GM23338 (cell line): ENCODE measurements at regions not wholly inside any gene's neighbourhood (a gene's known extent, or its start where the extent isn't known, plus 50 kb on each side); places are given as distances from the start of the nearest gene placed in this dataset.

ENCODE experiments used
- ATAC-seq: fragments of 200-7000 bp; cut with Tn5 transposase; 3 replicates; pipeline ENCODE4 v1.9.1; 2020
- DNase-seq: peaks from one replicate; pipeline ENCODE4 v3.0.0-alpha.2; 2015; ENCODE audit warnings: low spot score
- H2AFZ ChIP-seq: fragments of 200-600 bp; sonication (generic); 2 replicates; pipeline ENCODE4 v1.8.0; 2016; ENCODE audit warnings: antibody characterized with exemption, mild to moderate bottlenecking, moderate library complexity
- H3F3A ChIP-seq: fragments of 200-600 bp; sonication (generic); replicated peaks from 2 replicates; pipeline ENCODE4 v1.8.0; 2017; ENCODE audit warnings: antibody characterized with exemption, mixed run types, low read depth
- H3K27ac ChIP-seq: fragments of 200-600 bp; sonication (generic); 2 replicates; pipeline ENCODE4 v1.6.1; 2016; ENCODE audit warnings: low read depth
- H3K27me3 ChIP-seq: fragments of 200-600 bp; sonication (generic); 2 replicates; pipeline ENCODE4 v1.8.0; 2016; ENCODE audit warnings: mild to moderate bottlenecking, mixed run types, moderate library complexity; ENCODE audit not compliant: insufficient read depth
- H3K36me3 ChIP-seq: fragments of 200-600 bp; sonication (generic); 2 replicates; pipeline ENCODE4 v1.8.0; 2016; ENCODE audit warnings: mild to moderate bottlenecking; ENCODE audit not compliant: insufficient read depth
- H3K4me1 ChIP-seq: fragments of 200-600 bp; sonication (generic); 2 replicates; pipeline ENCODE4 v1.8.0; 2016; ENCODE audit warnings: mild to moderate bottlenecking, moderate library complexity; ENCODE audit not compliant: insufficient read depth
- H3K4me2 ChIP-seq: fragments of 200-600 bp; sonication (generic); 2 replicates; pipeline ENCODE4 v1.7.1; 2017; ENCODE audit warnings: mixed run types
- H3K4me3 ChIP-seq: fragments of 200-600 bp; sonication (generic); 2 replicates; pipeline ENCODE4 v1.6.1; 2016; ENCODE audit warnings: mixed run types
- H3K79me2 ChIP-seq: fragments of 200-600 bp; sonication (generic); replicated peaks from 2 replicates; pipeline ENCODE4 v1.8.0; 2017; ENCODE audit warnings: mild to moderate bottlenecking; ENCODE audit not compliant: insufficient read depth
- H3K9me2 ChIP-seq: fragments of 200-600 bp; sonication (generic); 2 replicates; pipeline ENCODE4 v1.8.0; 2017; ENCODE audit not compliant: insufficient read depth
- H4K20me1 ChIP-seq: fragments of 200-600 bp; sonication (generic); replicated peaks from 2 replicates; pipeline ENCODE4 v1.8.0; 2017; ENCODE audit warnings: mild to moderate bottlenecking; ENCODE audit not compliant: insufficient read depth
- H3K27ac Mint-ChIP-seq: 2 replicates; pipeline ENCODE4 v1.8.0; 2020; ENCODE audit warnings: inconsistent platforms, mild to moderate bottlenecking, moderate library complexity, mixed read lengths
- H3K27me3 Mint-ChIP-seq: 3 replicates; pipeline ENCODE4 v1.8.0; 2022; ENCODE audit warnings: low read depth, mild to moderate bottlenecking, moderate library complexity, mixed read lengths, inconsistent platforms; ENCODE audit not compliant: insufficient read depth, poor library complexity
- H3K36me3 Mint-ChIP-seq: 3 replicates; pipeline ENCODE4 v1.8.0; 2021; ENCODE audit warnings: low read depth, mild to moderate bottlenecking, inconsistent platforms, moderate library complexity, mixed read lengths
- H3K4me1 Mint-ChIP-seq: 3 replicates; pipeline ENCODE4 v1.8.0; 2020; ENCODE audit warnings: mild to moderate bottlenecking, inconsistent platforms, mixed read lengths
- H3K4me3 Mint-ChIP-seq: 3 replicates; pipeline ENCODE4 v1.8.0; 2021; ENCODE audit warnings: moderate library complexity, mild to moderate bottlenecking, inconsistent platforms, mixed read lengths
- H3K9me3 Mint-ChIP-seq: 3 replicates; pipeline ENCODE4 v1.8.0; 2020; ENCODE audit warnings: moderate library complexity, mild to moderate bottlenecking, inconsistent platforms, mixed read lengths
- CREB1 ChIP-seq: fragments of 250-450 bp; sonication (Bioruptor Pico); IDR thresholded peaks from 2 replicates; pipeline ENCODE4 v1.5.0; 2020; ENCODE audit warnings: low read depth, mild to moderate bottlenecking, moderate library complexity
- CTCF ChIP-seq, 2 experiments: fragments of 200-600 bp in 1 of 2; sonication (generic) in 1 of 2; conservative IDR thresholded peaks; 2 replicates each; pipeline versions ENCODE4 v1.5.1 to v1.6.1; 2016 to 2017; ENCODE audit warnings: antibody characterized with exemption in 2 of 2, low read depth in 2 of 2, mild to moderate bottlenecking in 2 of 2, moderate library complexity in 1 of 2
- ETS1 ChIP-seq: IDR thresholded peaks from 2 replicates; pipeline ENCODE4 v1.6.1; 2016; ENCODE audit warnings: antibody characterized with exemption
- EZH2 ChIP-seq: fragments of 200-600 bp; sonication (generic); IDR thresholded peaks from one replicate; pipeline ENCODE4 v1.8.0; 2017; ENCODE audit warnings: antibody characterized with exemption, mild to moderate bottlenecking, low read depth; ENCODE audit not compliant: unreplicated experiment
- EZH2phosphoT487 ChIP-seq: fragments of 200-600 bp; sonication (generic); IDR thresholded peaks from one replicate; pipeline ENCODE4 v1.8.1; 2018; ENCODE audit warnings: antibody characterized with exemption; ENCODE audit not compliant: unreplicated experiment
- JUNB ChIP-seq: IDR thresholded peaks from one replicate; pipeline ENCODE4 v1.6.1; 2016; ENCODE audit warnings: antibody characterized with exemption; ENCODE audit not compliant: unreplicated experiment
- NANOG ChIP-seq: IDR thresholded peaks from 2 replicates; pipeline ENCODE4 v1.6.1; 2016; ENCODE audit warnings: antibody characterized with exemption, borderline replicate concordance
- POLR2AphosphoS5 ChIP-seq: IDR thresholded peaks from 2 replicates; pipeline ENCODE4 v1.6.1; 2016; ENCODE audit warnings: antibody characterized with exemption, low read depth
- REST ChIP-seq: IDR thresholded peaks from one replicate; pipeline ENCODE4 v1.6.1; 2018; ENCODE audit warnings: antibody characterized with exemption; ENCODE audit not compliant: unreplicated experiment
- STAT1 ChIP-seq: IDR thresholded peaks from one replicate; pipeline ENCODE4 v1.6.1; 2016; ENCODE audit warnings: antibody characterized with exemption; ENCODE audit not compliant: unreplicated experiment
- ZNF114 ChIP-seq: fragments of 250-450 bp; sonication (Bioruptor Pico); IDR thresholded peaks from 2 replicates; pipeline ENCODE4 v1.5.0; 2020; ENCODE audit warnings: mild to moderate bottlenecking, moderate library complexity
- ZNF331 ChIP-seq: fragments of 250-450 bp; sonication (Bioruptor Pico); IDR thresholded peaks from 2 replicates; pipeline ENCODE4 v1.5.0; 2020; ENCODE audit warnings: low read depth, mild to moderate bottlenecking, moderate library complexity
- ZNF462 ChIP-seq: fragments of 250-450 bp; sonication (Bioruptor Pico); IDR thresholded peaks from 2 replicates; pipeline ENCODE4 v1.5.0; 2020; ENCODE audit warnings: mild to moderate bottlenecking, moderate library complexity

- ATAC-seq (no peak), DNase-seq (no peak)
- no peak overlapping the region for H3K27ac Mint-ChIP-seq
- no peak overlapping the region for H3K4me3 ChIP-seq
- no peak overlapping the region for H2AFZ ChIP-seq
- no peaks in the 10 kb centered on the region for H3K27me3 Mint-ChIP-seq
- no peak overlapping the region for H3K27ac ChIP-seq
- no peaks in the 10 kb centered on the region for H3K36me3 Mint-ChIP-seq
- H3K27me3 ChIP-seq, result no peaks in the 10 kb centered on the region
- no peaks in the 10 kb centered on the region for H3K9me3 Mint-ChIP-seq
- H3K79me2 ChIP-seq, result no peaks in the 10 kb centered on the region
- H3K4me2 ChIP-seq, result no peak overlapping the region
- no peaks in the 10 kb centered on the region for H3K36me3 ChIP-seq
- TF ChIP-seq ETS1 (no peak), NANOG (no peak), EZH2 (no peak), ZNF114 (CRISPR knock-in tag) (no peak), ZNF331 (no peak), CTCF (conservative IDR thresholded peaks at IDR 0.05; ENCODE audit: low read depth in 2 of 2) (no peak), EZH2phosphoT487 (no peak), POLR2AphosphoS5 (no peak), ZNF462 (CRISPR knock-in tag) (no peak), STAT1 (no peak), JUNB (no peak), REST (no peak), CREB1 (CRISPR knock-in tag) (no peak)
- no peak overlapping the region for H3K4me3 Mint-ChIP-seq
- H3K4me1 ChIP-seq, result no peaks in the 10 kb centered on the region
- no peaks in the 10 kb centered on the region for H4K20me1 ChIP-seq
- 0 out of 2 replicates have a peak, but pooled peaks cover 3% of the 10 kb centered on the region for H3K9me2 ChIP-seq
- H3F3A ChIP-seq, result no peaks in the 10 kb centered on the region
- H3K4me1 Mint-ChIP-seq, result no peaks in the 10 kb centered on the region
Observed at GRCh38 chr12:115528466-115528865, 749.0 kb downstream of the MED13L start.
